ENCODE measurements at regions not wholly inside any gene's neighbourhood (a gene's known extent, or its start where the extent isn't known, plus 50 kb on each side); places are given as distances from the start of the nearest gene placed in this dataset.

DNA sequence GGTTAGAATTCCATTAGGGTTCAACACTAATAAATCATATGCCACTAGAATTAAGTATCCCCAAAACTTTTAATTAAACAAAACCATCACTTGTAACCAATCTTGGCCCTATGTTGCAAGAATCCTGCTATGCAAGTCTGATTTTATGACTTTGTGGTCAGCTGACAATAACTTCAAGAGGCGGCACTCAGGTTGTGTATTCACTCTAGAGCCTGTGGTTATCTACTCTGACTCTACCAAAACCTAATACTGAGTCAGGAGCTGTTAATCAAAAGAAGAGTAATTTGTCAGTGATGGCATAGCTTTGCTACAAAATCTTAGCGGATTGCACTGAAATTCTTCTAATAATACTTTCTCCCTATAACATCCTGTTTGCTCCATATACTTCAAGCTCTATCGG, 253.7 kb downstream of the AASDHPPT start:
- no peak for DNase-seq (ENCODE audit: extremely low read depth, insufficient read length)
- Histone ChIP-seq H3K27me3 (replicated peaks; ENCODE audit: control insufficient read depth, insufficient read depth, low read length) (no peaks in the 10 kb centered on the region), H3K36me3 (ENCODE audit: control insufficient read depth, insufficient read depth, low read length) (no peaks in the 10 kb centered on the region), H3K4me3 (replicated peaks; ENCODE audit: low read depth, low read length) (no peak overlapping the region)
- TF ChIP-seq, protein P1, sequence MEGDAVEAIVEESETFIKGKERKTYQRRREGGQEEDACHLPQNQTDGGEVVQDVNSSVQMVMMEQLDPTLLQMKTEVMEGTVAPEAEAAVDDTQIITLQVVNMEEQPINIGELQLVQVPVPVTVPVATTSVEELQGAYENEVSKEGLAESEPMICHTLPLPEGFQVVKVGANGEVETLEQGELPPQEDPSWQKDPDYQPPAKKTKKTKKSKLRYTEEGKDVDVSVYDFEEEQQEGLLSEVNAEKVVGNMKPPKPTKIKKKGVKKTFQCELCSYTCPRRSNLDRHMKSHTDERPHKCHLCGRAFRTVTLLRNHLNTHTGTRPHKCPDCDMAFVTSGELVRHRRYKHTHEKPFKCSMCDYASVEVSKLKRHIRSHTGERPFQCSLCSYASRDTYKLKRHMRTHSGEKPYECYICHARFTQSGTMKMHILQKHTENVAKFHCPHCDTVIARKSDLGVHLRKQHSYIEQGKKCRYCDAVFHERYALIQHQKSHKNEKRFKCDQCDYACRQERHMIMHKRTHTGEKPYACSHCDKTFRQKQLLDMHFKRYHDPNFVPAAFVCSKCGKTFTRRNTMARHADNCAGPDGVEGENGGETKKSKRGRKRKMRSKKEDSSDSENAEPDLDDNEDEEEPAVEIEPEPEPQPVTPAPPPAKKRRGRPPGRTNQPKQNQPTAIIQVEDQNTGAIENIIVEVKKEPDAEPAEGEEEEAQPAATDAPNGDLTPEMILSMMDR (IDR thresholded peaks at IDR 0.05; ENCODE audit: insufficient read depth, low read length, poor library complexity, severe bottlenecking): no peak

DNA sequence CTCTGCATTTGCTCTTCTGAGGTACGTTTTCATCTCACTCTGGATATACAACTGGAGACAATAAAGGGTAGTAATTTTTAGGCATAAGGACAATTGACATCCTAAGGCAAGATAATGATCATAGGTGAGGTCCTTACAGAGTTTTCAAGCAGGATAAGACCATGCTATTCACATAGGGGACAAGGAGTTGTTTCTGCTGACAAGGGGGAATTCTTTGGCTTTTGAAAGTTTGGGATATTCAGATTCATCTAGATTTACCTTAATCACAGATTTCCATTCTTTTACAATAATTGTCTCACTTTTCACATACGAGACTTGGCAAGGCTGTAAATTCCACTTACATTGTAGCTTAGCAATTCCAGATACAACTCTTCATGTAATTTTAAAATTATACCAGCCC, 256.2 kb downstream of the AASDHPPT start:
- Histone ChIP-seq H3K36me3 (ENCODE audit: control insufficient read depth, insufficient read depth, low read length) (no peaks in the 10 kb centered on the region), H3K4me3 (replicated peaks; ENCODE audit: low read depth, low read length) (no peak overlapping the region), H3K27me3 (replicated peaks; ENCODE audit: control insufficient read depth, insufficient read depth, low read length) (no peaks in the 10 kb centered on the region)
- no peak for DNase-seq (ENCODE audit: extremely low read depth, insufficient read length)
- TF ChIP-seq, protein P1 (IDR thresholded peaks at IDR 0.05; ENCODE audit: insufficient read depth, low read length, poor library complexity, severe bottlenecking): no peak

DNA sequence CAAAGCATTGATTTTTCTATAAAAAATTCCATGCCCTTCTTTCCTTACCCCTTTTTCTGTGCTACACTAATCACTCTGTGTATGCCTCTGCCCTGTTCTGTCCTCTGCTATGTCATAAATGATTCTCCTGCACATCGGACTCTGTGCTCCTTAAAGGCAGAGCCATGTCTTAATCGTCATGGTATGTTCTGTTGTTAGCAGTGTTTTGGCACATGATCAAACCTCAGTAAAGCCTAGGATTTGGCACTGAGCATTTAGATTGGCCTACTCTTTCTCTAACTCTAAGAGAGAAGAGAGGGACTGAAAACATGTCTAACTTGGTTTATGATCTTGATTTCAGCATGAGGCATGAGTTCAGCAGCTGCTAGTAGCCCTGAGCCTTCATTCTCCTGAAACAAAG, 266.9 kb downstream of the AASDHPPT start:
- Histone ChIP-seq H3K36me3 (ENCODE audit: control insufficient read depth, insufficient read depth, low read length) (no peaks in the 10 kb centered on the region), H3K4me3 (replicated peaks; ENCODE audit: low read depth, low read length) (no peak overlapping the region), H3K27me3 (replicated peaks; ENCODE audit: control insufficient read depth, insufficient read depth, low read length) (no peaks in the 10 kb centered on the region)
- no peak for DNase-seq (ENCODE audit: extremely low read depth, insufficient read length)
- TF ChIP-seq, protein P1 (IDR thresholded peaks at IDR 0.05; ENCODE audit: insufficient read depth, low read length, poor library complexity, severe bottlenecking): no peak

DNA sequence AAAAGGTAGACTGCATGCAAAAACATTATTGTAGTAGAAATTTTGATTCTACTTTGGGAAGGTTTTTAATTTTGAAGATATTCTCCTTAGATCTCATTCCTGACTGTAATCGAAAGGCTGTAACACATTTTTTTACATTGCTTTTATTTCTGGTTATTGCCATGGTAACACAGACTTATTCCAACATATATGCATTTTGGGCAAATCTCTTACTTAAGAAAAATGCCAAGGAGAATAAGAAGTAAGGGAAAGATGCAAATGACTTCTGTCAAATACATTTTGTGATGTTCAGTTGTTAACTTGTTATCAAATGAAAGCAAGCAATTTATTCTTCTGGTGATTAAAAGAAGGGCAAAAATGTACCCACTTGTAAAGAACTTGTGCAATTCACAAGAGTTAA, 267.5 kb downstream of the AASDHPPT start:
- Histone ChIP-seq H3K4me3 (replicated peaks; ENCODE audit: low read depth, low read length) (no peak overlapping the region), H3K27me3 (replicated peaks; ENCODE audit: control insufficient read depth, insufficient read depth, low read length) (no peaks in the 10 kb centered on the region), H3K36me3 (ENCODE audit: control insufficient read depth, insufficient read depth, low read length) (no peaks in the 10 kb centered on the region)
- no peak for DNase-seq (ENCODE audit: extremely low read depth, insufficient read length)
- TF ChIP-seq, protein P1 (IDR thresholded peaks at IDR 0.05; ENCODE audit: insufficient read depth, low read length, poor library complexity, severe bottlenecking): no peak

DNA sequence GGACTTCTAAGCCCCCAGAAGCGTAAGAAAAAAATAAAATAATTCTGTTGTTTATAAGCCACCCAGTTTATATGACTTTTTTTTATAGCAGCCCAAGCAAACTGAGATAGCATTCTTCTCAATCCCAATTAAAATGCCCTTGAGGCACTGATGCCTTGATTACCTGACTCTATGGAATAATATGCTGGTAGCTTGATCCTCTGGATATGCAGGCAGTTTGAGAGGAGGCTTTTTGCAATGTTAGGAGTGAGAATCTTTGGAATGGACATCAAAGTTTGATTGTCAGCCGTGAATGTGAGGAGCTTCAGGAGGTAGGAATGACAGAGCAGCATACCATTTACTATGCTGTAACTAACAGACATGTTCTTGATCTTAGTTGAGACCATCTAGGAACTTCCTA, 275.6 kb downstream of the AASDHPPT start:
- Histone ChIP-seq H3K36me3 (ENCODE audit: control insufficient read depth, insufficient read depth, low read length) (no peaks in the 10 kb centered on the region), H3K27me3 (replicated peaks; ENCODE audit: control insufficient read depth, insufficient read depth, low read length) (no peaks in the 10 kb centered on the region), H3K4me3 (replicated peaks; ENCODE audit: low read depth, low read length) (no peak overlapping the region)
- TF ChIP-seq, protein P1 (IDR thresholded peaks at IDR 0.05; ENCODE audit: insufficient read depth, low read length, poor library complexity, severe bottlenecking): no peak
- no peak for DNase-seq (ENCODE audit: extremely low read depth, insufficient read length)

DNA sequence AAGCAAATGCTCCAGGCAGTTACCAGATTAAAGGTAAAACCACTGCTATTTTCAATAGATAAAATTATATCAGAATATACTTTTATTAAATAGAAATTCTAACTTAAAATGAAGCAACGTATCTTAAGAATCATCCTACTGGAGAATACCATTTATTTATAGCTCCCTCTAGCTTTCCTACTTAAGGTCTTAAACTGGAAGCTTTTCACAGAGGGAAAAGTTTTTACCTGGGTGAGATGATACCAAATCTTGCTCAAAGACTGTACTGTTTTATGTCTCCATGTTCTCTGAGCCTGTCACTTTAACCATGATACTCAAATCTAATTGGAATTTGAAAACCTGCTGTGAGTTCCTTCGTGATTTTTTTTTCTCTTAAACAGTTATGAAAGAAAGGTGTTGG, 291.8 kb downstream of the AASDHPPT start:
- H3K4me3 ChIP-seq (replicated peaks; ENCODE audit: low read depth, low read length): no peak overlapping the region
- TF ChIP-seq, protein P1 (IDR thresholded peaks at IDR 0.05; ENCODE audit: insufficient read depth, low read length, poor library complexity, severe bottlenecking): no peak

More for the DNA sequence above, 291.8 kb downstream of the AASDHPPT start:
- no peaks in the 10 kb centered on the region; the same call in 1 of the 2 replicates for H3K27me3 ChIP-seq (replicated peaks; ENCODE audit: control insufficient read depth, insufficient read depth, low read length)
- H3K36me3 ChIP-seq (ENCODE audit: control insufficient read depth, insufficient read depth, low read length): no peaks in the 10 kb centered on the region
- DNase-seq (ENCODE audit: extremely low read depth, insufficient read length): no peak

Measured in GM06990 (cell line).